Mesenchymal stem cell (in vitro differentiated cells and primary cell): ENCODE measurements at regions not wholly inside any gene's neighbourhood (a gene's known extent, or its start where the extent isn't known, plus 50 kb on each side); places are given as distances from the start of the nearest gene placed in this dataset.
"Not testable (repeated sequence)": the region's sequence is repeated elsewhere in the genome, so short reads cannot be mapped to it uniquely, and the experiment has no call there.

Source experiments
- DNase-seq: peaks from one replicate; pipeline ENCODE4 v3.0.0-alpha.2; 2013
- H2AFZ ChIP-seq: one replicate; pipeline ENCODE4 v1.6.1; 2013; ENCODE audit warnings: low read depth, mild to moderate bottlenecking, control low read depth, inconsistent platforms, low read length, moderate library complexity
- H2AK5ac ChIP-seq: 2 replicates; pipeline ENCODE4 v1.6.1; 2013; ENCODE audit warnings: low read length, moderate library complexity, mild to moderate bottlenecking, inconsistent platforms; ENCODE audit not compliant: severe bottlenecking
- H2BK120ac ChIP-seq: one replicate; pipeline ENCODE4 v1.6.1; 2013; ENCODE audit warnings: low read depth, mild to moderate bottlenecking, inconsistent platforms, low read length, moderate library complexity
- H2BK12ac ChIP-seq, 2 experiments: one replicate each; pipeline ENCODE4 v1.6.1; 2013; ENCODE audit warnings: inconsistent platforms in 2 of 2, low read length in 2 of 2, mild to moderate bottlenecking in 2 of 2, moderate library complexity in 2 of 2, control low read depth in 1 of 2
- H2BK15ac ChIP-seq: one replicate; pipeline ENCODE4 v1.6.1; 2013; ENCODE audit warnings: mild to moderate bottlenecking, low read depth, inconsistent platforms; ENCODE audit not compliant: poor library complexity, severe bottlenecking
- H2BK5ac ChIP-seq: 2 replicates; pipeline ENCODE4 v1.6.1; 2013; ENCODE audit warnings: low read depth, mild to moderate bottlenecking, low read length, control low read depth, inconsistent platforms; ENCODE audit not compliant: poor library complexity, severe bottlenecking
- H3K14ac ChIP-seq, 2 experiments: one replicate each; pipeline ENCODE4 v1.6.1; 2013; ENCODE audit warnings: inconsistent platforms in 2 of 2, low read length in 2 of 2, control low read depth in 1 of 2, mild to moderate bottlenecking in 1 of 2, moderate library complexity in 1 of 2
- H3K18ac ChIP-seq, 2 experiments: one replicate each; pipeline ENCODE4 v1.6.1; 2013; ENCODE audit warnings: inconsistent platforms in 2 of 2, low read length in 2 of 2, control low read depth in 1 of 2, low read depth in 1 of 2, mild to moderate bottlenecking in 1 of 2
- H3K23ac ChIP-seq, 2 experiments: one replicate each; pipeline ENCODE4 v1.6.1; 2013; ENCODE audit warnings: inconsistent platforms in 2 of 2, low read length in 2 of 2, mild to moderate bottlenecking in 2 of 2, moderate library complexity in 2 of 2, control low read depth in 1 of 2
- H3K27ac ChIP-seq: 2 replicates; pipeline ENCODE4 v1.5.1; 2013; ENCODE audit warnings: mild to moderate bottlenecking, moderate library complexity, low read length, control low read depth, inconsistent platforms; ENCODE audit not compliant: poor library complexity, severe bottlenecking
- H3K27me3 ChIP-seq, 2 experiments: 2 replicates each; pipeline versions ENCODE4 v1.6.1 to v1.7.0; 2013; ENCODE audit warnings: low read length in 2 of 2, mild to moderate bottlenecking in 2 of 2, moderate library complexity in 2 of 2, control low read depth in 1 of 2, inconsistent platforms in 1 of 2; ENCODE audit not compliant: control insufficient read depth in 1 of 2, insufficient read depth in 1 of 2
- H3K36me3 ChIP-seq, 2 experiments: 2 replicates each; pipeline versions ENCODE4 v1.6.1 to v1.7.0; 2013; ENCODE audit warnings: low read length in 2 of 2, control low read depth in 1 of 2, inconsistent platforms in 1 of 2, low read depth in 1 of 2, mild to moderate bottlenecking in 1 of 2; ENCODE audit not compliant: insufficient read depth in 2 of 2, control insufficient read depth in 1 of 2
- H3K4ac ChIP-seq, 2 experiments: one replicate each; pipeline ENCODE4 v1.6.1; 2013; ENCODE audit warnings: inconsistent platforms in 2 of 2, low read length in 2 of 2, mild to moderate bottlenecking in 2 of 2, moderate library complexity in 2 of 2, control low read depth in 1 of 2, low read depth in 1 of 2
- H3K4me1 ChIP-seq: 2 replicates; pipeline ENCODE4 v1.6.1; 2013; ENCODE audit warnings: low read depth, low read length, control low read depth; ENCODE audit not compliant: control insufficient read depth, insufficient read depth
- H3K4me2 ChIP-seq: 2 replicates; pipeline ENCODE4 v1.6.1; 2013; ENCODE audit warnings: low read length, mild to moderate bottlenecking, inconsistent platforms; ENCODE audit not compliant: poor library complexity, severe bottlenecking
- H3K4me3 ChIP-seq, 2 experiments: 2 replicates each; pipeline versions ENCODE4 v1.5.1 to v1.7.0; 2013; ENCODE audit warnings: low read length in 2 of 2, mild to moderate bottlenecking in 2 of 2, control low read depth in 1 of 2, low read depth in 1 of 2; ENCODE audit not compliant: insufficient read depth in 1 of 2
- H3K79me1 ChIP-seq: replicated peaks from 2 replicates; pipeline ENCODE4 v1.6.1; 2013; ENCODE audit warnings: mild to moderate bottlenecking, control low read depth, low read length, inconsistent platforms; ENCODE audit not compliant: poor library complexity, severe bottlenecking
- H3K9ac ChIP-seq: 2 replicates; pipeline ENCODE4 v1.7.0; 2013; ENCODE audit warnings: mild to moderate bottlenecking, low read length, moderate library complexity
- H3K9me3 ChIP-seq: 2 replicates; pipeline ENCODE4 v1.7.0; 2013; ENCODE audit warnings: mild to moderate bottlenecking, low read length; ENCODE audit not compliant: control insufficient read depth
- H4K8ac ChIP-seq: one replicate; pipeline ENCODE4 v1.6.1; 2013; ENCODE audit warnings: inconsistent platforms, mild to moderate bottlenecking, low read length, moderate library complexity
- H4K91ac ChIP-seq: one replicate; pipeline ENCODE4 v1.6.1; 2013; ENCODE audit warnings: mild to moderate bottlenecking, low read length, inconsistent platforms
- WGBS: methylation state at CpG from one replicate; pipeline ENCODE4 v1.1.7; 2013; ENCODE audit warnings: mixed read lengths; 5-methylcytosine and 5-hydroxymethylcytosine counted together

DNA sequence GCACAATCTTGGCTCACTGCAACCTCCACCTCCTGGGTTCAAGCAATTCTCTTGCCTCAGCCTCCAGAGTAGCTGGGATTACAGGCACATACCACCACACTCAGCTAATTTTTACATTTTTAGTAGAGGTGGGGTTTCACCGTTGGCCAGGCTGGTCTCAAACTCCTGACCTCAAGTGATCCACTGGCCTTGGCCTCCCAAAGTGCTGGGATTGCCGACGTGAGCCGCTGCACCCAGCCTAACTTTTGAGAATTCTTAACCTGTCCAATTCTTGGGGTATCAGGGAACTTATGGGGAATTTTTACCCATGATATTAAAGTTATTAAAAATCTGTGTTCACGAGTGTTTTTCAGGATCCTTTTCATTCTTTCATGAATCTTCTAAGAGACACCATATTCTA is 1755.2 kb upstream of the TPTE start:
- not testable (repeated sequence) for DNase-seq, H4K8ac ChIP-seq, H3K79me1 ChIP-seq, H3K9me3 ChIP-seq, H3K23ac ChIP-seq, H2BK15ac ChIP-seq, H3K27me3 ChIP-seq, H2AK5ac ChIP-seq, H3K27ac ChIP-seq, H2BK5ac ChIP-seq, H2AFZ ChIP-seq, H3K4me3 ChIP-seq, H3K14ac ChIP-seq, H2BK120ac ChIP-seq, H3K4me2 ChIP-seq, H3K18ac ChIP-seq, H3K36me3 ChIP-seq, H4K91ac ChIP-seq, H3K4ac ChIP-seq, H3K9ac ChIP-seq, H3K4me1 ChIP-seq, H2BK12ac ChIP-seq
- 78% methylated on average over 2 of the region's 5 CpGs for WGBS

DNA sequence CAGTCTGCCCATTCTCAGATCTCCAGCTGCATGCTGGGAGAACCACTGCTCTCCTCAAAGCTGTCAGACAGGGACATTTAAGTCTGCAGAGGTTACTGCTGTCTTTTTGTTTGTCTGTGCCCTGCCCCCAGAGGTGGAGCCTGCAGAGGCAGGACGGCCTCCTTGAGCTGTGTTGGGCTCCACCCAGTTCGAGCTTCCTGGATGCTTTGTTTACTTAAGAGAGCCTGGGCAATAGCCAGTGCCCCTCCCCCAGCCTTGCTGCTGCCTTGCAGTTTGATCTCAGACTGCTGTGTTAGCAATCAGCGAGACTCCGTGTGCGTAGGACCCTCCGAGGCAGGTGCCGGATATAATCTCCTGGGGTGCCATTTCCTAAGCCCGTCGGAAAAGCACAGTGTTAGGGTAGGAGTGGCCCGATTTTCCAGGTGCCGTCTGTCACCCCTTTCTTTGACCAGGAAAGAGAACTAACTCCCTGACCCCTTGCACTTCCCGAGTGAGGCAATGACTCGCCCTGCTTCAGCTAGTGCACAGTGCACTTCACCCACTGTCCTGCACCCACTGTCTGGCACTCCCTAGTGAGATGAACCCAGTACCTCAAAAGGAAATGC is 1748.4 kb upstream of the TPTE start:
- WGBS, result 86% methylated on average over 13 of the region's 13 CpGs
- H3K14ac ChIP-seq, H3K23ac ChIP-seq, DNase-seq, H3K18ac ChIP-seq, H2BK15ac ChIP-seq, H3K79me1 ChIP-seq, H2AFZ ChIP-seq, H3K9me3 ChIP-seq, H3K27ac ChIP-seq, H3K36me3 ChIP-seq, H3K27me3 ChIP-seq, H2BK12ac ChIP-seq, H2BK5ac ChIP-seq, H3K4me2 ChIP-seq, H3K4ac ChIP-seq, H4K8ac ChIP-seq, H3K4me3 ChIP-seq, H2AK5ac ChIP-seq, H2BK120ac ChIP-seq, H3K9ac ChIP-seq, H3K4me1 ChIP-seq: not testable (repeated sequence)
- H4K91ac ChIP-seq, result peak overlapping the region; percentile 68

DNA sequence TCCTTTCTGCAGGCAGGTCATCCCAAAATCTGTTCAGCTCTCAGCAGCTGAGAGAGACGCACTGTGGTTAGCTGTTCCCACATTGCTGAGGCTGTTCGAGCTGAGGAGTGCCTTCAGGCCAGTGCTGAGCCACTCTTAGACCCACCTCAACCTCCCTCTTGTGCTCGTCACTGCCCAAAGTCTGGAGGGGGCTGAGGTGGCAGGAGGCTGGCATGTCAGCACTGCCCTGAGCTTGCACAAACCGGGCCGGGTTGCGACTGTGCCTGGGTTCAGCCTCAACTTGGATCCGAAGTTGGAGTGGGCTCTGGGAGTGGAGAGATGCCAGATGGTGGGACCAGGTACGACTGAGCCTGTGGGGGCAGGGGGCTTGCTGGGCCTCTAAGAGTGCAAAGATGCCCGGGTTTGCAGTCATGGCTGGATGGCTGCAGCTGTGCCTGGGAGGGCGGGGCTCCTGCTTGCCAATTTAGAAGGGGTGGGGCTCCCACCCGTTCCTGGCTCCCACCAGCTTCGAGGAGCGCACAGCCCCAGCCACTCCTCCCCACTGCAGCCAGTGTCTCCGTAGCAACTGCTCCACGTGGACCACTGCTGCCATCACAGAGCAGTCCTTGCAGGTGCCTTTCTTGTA is 1745.7 kb upstream of the TPTE start:
- H3K4me1 ChIP-seq, H3K18ac ChIP-seq, H4K8ac ChIP-seq, H2BK5ac ChIP-seq, H2AFZ ChIP-seq, H3K4me3 ChIP-seq, H3K23ac ChIP-seq, H3K4ac ChIP-seq, H3K79me1 ChIP-seq, H3K36me3 ChIP-seq, DNase-seq, H2BK12ac ChIP-seq, H3K14ac ChIP-seq, H3K9ac ChIP-seq, H3K4me2 ChIP-seq, H2AK5ac ChIP-seq, H3K27me3 ChIP-seq, H3K9me3 ChIP-seq, H4K91ac ChIP-seq, H2BK15ac ChIP-seq, H2BK120ac ChIP-seq, H3K27ac ChIP-seq: not testable (repeated sequence)
- WGBS, result 61% methylated on average over 8 of the region's 15 CpGs

DNA sequence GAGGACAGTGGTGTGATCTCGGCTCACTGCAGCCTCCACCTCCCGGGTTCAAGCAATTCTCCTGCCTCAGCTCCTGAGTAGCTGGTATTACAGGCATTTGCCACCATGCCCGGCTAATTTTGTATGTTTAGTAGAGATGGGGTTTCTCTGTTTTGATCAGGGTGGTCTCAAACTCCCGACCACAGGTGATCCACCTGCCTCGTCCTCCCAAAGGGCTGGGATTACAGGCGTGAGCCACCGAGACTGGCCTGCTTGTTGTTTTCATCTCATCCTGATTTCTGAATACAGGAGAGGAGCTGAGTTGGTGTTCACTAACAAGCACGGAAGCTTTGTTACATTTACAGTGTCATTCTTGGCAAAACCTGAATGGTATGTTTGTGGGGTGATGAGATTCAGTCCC is 1744.1 kb upstream of the TPTE start:
- H2BK15ac ChIP-seq, H3K4me1 ChIP-seq, H3K9ac ChIP-seq, H4K8ac ChIP-seq, H3K79me1 ChIP-seq, H3K4me3 ChIP-seq, H3K27me3 ChIP-seq, H3K36me3 ChIP-seq, H3K18ac ChIP-seq, H3K27ac ChIP-seq, H3K4ac ChIP-seq, H2BK5ac ChIP-seq, H3K23ac ChIP-seq, H3K14ac ChIP-seq, H4K91ac ChIP-seq, H2AK5ac ChIP-seq, H3K4me2 ChIP-seq, H2BK12ac ChIP-seq, DNase-seq, H2AFZ ChIP-seq, H2BK120ac ChIP-seq, H3K9me3 ChIP-seq: not testable (repeated sequence)
- WGBS, result 69% methylated on average over 5 of the region's 8 CpGs
